ENCODE measurements at regions not wholly inside any gene's neighbourhood (a gene's known extent, or its start where the extent isn't known, plus 50 kb on each side); places are given as distances from the start of the nearest gene placed in this dataset.

DNA sequence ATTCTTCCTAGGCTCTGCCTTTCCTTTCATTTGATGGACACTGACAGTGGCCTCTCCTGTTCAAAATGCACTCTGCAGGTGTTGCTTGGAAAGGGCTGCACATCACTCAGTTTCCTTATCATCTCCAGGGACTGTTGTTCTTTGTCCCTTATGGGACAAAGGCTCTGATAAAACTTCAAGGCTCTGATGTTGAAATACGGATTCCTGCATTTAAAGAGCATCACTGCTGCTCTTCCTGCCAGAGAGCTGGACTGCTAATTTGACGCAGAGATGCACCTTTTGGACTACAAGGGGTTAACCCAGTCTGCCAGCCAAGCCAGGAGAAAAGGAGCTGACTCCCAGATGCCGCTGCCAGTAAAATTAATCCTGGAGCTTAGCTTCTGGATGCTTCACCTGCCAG, 952.1 kb downstream of the DIAPH3 start:
- Histone ChIP-seq H3K27me3 (no peaks in the 10 kb centered on the region), H3K4me3 (no peak overlapping the region), H3K36me3 (no peaks in the 10 kb centered on the region), H3K27ac (no peak overlapping the region), H3K9me3 (no peaks in the 10 kb centered on the region), H3K4me1 (peaks cover 0 to 15% (median 0%) of the 10 kb centered on the region in 4 donors)
- no peak for TF ChIP-seq POLR2A (IDR thresholded peaks at IDR 0.05)
- TF ChIP-seq, protein P1, sequence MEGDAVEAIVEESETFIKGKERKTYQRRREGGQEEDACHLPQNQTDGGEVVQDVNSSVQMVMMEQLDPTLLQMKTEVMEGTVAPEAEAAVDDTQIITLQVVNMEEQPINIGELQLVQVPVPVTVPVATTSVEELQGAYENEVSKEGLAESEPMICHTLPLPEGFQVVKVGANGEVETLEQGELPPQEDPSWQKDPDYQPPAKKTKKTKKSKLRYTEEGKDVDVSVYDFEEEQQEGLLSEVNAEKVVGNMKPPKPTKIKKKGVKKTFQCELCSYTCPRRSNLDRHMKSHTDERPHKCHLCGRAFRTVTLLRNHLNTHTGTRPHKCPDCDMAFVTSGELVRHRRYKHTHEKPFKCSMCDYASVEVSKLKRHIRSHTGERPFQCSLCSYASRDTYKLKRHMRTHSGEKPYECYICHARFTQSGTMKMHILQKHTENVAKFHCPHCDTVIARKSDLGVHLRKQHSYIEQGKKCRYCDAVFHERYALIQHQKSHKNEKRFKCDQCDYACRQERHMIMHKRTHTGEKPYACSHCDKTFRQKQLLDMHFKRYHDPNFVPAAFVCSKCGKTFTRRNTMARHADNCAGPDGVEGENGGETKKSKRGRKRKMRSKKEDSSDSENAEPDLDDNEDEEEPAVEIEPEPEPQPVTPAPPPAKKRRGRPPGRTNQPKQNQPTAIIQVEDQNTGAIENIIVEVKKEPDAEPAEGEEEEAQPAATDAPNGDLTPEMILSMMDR (IDR thresholded peaks at IDR 0.05) = no peak
- no peak for TF ChIP-seq EP300 (IDR thresholded peaks at IDR 0.05)
- 72 to 77% methylated on average over 3 of the region's 3 CpGs for WGBS, 2 donors
- no peak for DNase-seq (ENCODE audit: low spot score in 2 of 2)

DNA sequence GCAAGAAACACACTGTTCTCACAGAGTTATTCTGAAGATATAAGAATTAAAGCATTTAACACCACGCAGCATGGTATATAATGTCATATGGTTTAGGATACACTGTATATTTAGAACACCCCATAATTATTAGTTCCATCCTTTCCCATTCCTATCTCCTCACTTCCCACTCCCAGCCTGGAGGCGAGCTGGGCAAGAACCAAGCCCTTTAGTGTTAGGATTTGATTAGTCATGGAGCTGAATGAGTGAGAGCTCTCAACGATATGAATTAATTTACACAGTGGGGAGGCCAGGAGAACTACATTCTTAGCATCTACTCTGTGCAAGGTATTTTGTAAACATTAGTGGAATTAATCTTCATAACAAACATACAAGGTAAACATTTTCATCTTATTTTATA, 934.3 kb downstream of the DIAPH3 start:
- Histone ChIP-seq H3K4me3 (no peak overlapping the region), H3K27me3 (peaks cover 0 to 3% of the 10 kb centered on the region in 2 donors), H3K9me3 (no peaks in the 10 kb centered on the region), H3K4me1 (no peaks in the 10 kb centered on the region), H3K36me3 (no peaks in the 10 kb centered on the region), H3K27ac (no peak overlapping the region)
- TF ChIP-seq EP300 (IDR thresholded peaks at IDR 0.05) = no peak
- no peak for DNase-seq (ENCODE audit: low spot score in 2 of 2)
- WGBS, 2 donors = 74 to 77% methylated on average over 3 of the region's 3 CpGs

DNA sequence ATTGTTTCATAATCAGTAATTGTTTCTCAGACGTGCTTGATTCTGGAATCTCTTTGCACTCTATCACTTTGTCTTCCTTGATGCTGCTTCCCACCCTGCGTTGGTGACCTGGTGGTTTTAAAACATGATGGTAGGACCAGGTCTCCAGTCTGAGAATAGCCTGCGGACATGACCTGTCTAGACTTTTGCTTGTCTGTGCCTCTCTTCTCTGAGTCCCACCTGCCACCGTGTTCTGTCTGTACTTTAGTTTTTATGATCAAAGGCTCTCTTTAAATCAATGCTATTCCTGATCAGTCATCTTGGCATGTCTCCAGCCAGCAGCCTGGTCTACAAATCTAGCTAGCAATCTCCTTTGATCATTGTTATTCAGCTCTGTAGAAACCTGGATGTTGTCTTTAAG, 933.9 kb downstream of the DIAPH3 start:
- no peaks in the 10 kb centered on the region for H3K4me1 ChIP-seq
- no peaks in the 10 kb centered on the region for H3K9me3 ChIP-seq
- no peak overlapping the region for H3K27ac ChIP-seq
- peaks cover 0 to 3% of the 10 kb centered on the region in 2 donors for H3K27me3 ChIP-seq
- no peak for DNase-seq (ENCODE audit: low spot score in 2 of 2)
- H3K4me3 ChIP-seq = no peak overlapping the region
- 72 to 86% methylated on average over 4 of the region's 4 CpGs for WGBS, 2 donors
- no peaks in the 10 kb centered on the region for H3K36me3 ChIP-seq
- TF ChIP-seq POLR2A (IDR thresholded peaks at IDR 0.05) = no peak
- no peak for TF ChIP-seq EP300 (IDR thresholded peaks at IDR 0.05)
- TF ChIP-seq, protein P1 (IDR thresholded peaks at IDR 0.05) = no peak

DNA sequence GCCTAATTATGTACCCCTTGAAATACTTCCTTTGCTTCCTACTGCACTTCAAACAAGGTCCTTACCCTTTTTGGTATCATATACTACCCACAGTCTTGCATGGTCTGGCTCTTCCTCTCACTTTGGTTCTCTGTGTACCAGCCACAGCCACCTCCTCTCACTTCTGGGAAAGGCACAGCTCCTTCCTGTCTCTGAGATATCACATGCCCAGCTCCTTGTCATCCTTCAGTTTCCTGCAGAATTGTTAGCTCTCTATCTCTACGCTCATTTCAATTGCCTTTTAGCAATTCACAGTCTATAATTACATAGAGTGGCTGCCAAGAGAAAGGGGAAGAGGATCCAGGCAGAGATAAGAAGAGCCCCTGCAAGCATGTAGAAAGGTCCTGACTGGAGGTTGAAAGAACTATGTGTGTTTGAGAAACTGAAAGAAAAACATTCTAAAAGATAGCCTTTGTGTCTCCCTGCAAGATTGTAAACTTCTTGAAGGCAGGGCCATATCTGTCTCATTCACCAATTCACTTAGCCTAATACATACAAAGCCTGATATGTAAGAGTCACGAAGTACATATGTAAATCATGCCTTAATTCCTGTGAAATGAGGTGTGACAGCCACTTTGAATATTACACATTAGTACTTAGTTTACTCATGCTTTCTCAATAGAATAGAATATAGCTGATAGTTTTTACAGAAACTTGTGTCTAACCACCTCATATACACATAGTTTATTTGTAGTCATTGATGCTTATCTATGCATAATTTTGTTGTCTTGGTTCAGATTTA, 933.1 kb downstream of the DIAPH3 start:
- Histone ChIP-seq H3K36me3 (no peaks in the 10 kb centered on the region), H3K4me3 (no peak overlapping the region), H3K9me3 (no peaks in the 10 kb centered on the region), H3K27me3 (peaks cover 0 to 2% of the 10 kb centered on the region in 2 donors), H3K4me1 (no peaks in the 10 kb centered on the region), H3K27ac (no peak overlapping the region)
- DNase-seq (ENCODE audit: low spot score in 2 of 2) = no peak
- 88% methylated on average over 2 of the region's 2 CpGs for WGBS, 2 donors
- no peak for TF ChIP-seq POLR2A (IDR thresholded peaks at IDR 0.05)
- TF ChIP-seq EP300 (IDR thresholded peaks at IDR 0.05) = no peak
- TF ChIP-seq, protein P1 (IDR thresholded peaks at IDR 0.05) = no peak

DNA sequence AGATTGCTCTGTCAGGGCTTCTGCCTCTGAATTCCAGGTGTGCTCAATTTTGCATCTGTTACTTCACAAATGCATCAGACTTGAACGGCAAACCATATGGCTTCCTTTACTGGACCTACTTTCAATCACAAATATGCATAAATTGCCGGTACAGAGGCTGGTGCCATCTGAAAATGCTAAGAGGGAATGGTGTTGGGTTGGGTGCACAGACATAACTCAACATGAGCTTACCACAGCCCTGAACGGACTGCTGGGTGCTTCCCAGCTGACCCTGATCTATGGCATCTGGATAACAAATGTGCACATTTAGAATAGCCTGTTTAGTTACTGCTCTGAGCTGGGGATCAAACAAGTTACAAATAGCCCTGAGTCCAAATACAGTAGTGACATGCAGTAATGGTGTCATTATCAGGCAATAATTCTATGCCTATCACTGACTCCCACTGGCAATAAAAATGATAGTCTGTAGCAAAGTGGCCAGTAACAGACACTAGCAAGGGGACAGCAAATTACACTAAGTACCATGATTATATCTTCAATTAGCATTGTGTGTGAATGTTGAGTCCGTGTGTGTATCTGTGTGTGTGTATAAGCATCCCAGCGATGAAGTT, 927.3 kb downstream of the DIAPH3 start:
- H3K27me3 ChIP-seq = no peaks in the 10 kb centered on the region
- WGBS, 2 donors = 61 to 70% methylated on average over 5 of the region's 5 CpGs
- no peaks in the 10 kb centered on the region for H3K9me3 ChIP-seq
- DNase-seq (ENCODE audit: low spot score in 2 of 2) = no peak
- no peak overlapping the region for H3K27ac ChIP-seq
- no peaks in the 10 kb centered on the region for H3K4me1 ChIP-seq
- H3K4me3 ChIP-seq = no peak overlapping the region
- H3K36me3 ChIP-seq = no peaks in the 10 kb centered on the region
- TF ChIP-seq, protein P1 (IDR thresholded peaks at IDR 0.05) = no peak
- TF ChIP-seq POLR2A (IDR thresholded peaks at IDR 0.05) (no peak), EP300 (IDR thresholded peaks at IDR 0.05) (no peak)

Measured in tibial nerve (tissue), 4 donors.